GM21381 (cell line): ENCODE measurements at regions not wholly inside any gene's neighbourhood (a gene's known extent, or its start where the extent isn't known, plus 50 kb on each side); places are given as distances from the start of the nearest gene placed in this dataset.
"Not testable (repeated sequence)": the region's sequence is repeated elsewhere in the genome, so short reads cannot be mapped to it uniquely, and the experiment has no call there.

Source experiments
- ATAC-seq: cut with Tn5 transposase; IDR thresholded peaks from one replicate; pipeline ENCODE4 v1.9.1; 2021; ENCODE audit warnings: mild to moderate bottlenecking, moderate library complexity; ENCODE audit not compliant: unreplicated experiment

DNA sequence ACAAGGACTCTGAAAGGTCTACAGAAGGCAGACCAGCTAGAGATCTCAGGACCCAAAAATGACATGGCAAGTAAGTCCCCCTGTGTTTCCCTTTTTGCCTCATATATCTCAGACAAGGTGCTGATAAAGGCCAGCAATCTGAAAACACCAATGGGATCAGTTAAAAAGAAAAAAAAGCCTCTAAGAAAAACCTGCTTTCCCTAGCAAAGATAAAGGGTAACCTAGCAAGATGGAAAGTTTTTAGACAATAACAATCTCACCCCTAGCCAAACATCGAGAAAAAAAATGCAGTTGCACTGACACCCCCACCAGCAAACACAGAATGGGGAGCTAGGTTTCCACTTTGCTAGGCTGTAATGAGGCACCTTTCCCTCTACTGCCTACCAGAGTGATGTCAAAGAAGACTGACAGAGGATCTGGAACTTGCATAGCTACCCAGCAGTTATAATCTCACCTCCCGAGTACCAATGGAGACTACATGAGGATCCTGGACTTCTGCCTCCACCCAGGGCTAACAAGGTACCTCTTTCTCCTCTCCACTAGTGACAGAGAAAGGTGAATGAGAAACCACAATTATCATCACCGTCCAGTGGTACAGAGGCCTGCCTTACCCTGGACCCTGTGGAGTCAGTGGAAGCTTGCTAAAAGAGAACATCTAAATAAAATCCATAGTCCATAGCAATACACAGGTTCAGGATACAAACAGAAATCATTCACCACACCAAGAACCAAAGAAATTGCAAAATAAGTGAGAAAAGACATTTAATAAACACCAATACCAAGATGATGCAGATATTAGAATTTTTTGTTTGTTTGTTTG lies 240.8 kb downstream of the ARHGAP12 start:
- ATAC-seq = no peak

GRCh38 chr10:31686599-31686998 lies 242.0 kb downstream of the ARHGAP12 start:
- ATAC-seq = no peak

DNA sequence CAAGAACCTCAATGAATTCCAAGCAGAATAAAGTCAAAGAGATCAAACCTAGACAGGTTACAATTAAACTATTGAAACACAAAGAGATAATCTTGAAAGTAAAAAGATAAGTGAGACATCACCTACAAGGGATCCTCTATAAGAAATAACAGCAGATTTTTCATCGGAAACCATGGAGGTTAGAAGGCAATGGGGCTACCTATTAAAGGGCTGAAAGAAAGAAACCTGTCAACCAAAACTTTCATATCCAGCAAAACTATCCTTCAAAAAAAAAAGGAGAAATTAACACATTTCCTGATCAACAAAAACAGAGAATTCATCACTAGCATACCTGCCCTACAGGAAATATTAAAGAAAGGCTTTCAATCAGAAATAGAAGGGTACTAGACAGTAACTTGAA lies 244.9 kb downstream of the ARHGAP12 start:
- ATAC-seq = no peak

DNA sequence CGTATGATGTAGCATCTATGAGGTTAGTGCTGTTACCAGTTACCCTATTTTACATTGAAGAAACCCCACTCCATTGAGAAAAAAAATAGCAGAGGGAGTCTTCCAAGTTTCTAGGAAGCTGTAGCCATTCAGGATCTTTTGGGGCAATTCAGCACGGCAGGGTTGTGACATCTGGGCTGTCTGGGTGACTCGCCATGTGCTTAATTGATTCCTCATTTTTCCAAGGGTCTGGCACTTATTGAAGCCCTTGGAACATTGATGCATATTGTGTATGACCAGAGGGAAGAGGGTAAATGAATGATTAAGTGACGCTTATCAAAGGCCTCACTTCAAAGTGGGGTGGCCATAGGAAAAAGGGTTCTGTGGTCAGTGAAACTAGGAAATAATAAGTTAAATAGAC lies 248.7 kb downstream of the ARHGAP12 start:
- no peak for ATAC-seq

GRCh38 chr10:31678575-31679516 lies 249.8 kb downstream of the ARHGAP12 start:
- no peak for ATAC-seq

DNA sequence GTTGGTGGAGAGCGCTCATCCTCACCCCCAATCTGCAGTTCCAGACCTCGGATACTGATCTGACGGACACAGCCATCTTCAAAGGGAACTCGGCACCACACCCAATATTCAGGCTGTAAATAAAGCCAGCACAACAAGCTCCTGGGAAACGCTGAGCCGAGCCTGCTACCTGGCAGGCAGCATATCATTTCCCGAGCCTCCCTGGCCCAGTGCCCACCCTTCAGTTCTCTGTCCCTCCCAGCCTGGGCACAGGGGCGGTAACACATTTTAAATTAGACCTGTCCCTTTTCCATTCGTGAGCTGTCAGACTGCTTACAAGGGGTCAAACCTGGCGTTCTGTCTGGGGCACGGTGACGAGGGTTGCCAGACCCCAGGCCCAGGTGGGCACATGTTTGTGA lies 250.5 kb downstream of the ARHGAP12 start:
- no peak for ATAC-seq

DNA sequence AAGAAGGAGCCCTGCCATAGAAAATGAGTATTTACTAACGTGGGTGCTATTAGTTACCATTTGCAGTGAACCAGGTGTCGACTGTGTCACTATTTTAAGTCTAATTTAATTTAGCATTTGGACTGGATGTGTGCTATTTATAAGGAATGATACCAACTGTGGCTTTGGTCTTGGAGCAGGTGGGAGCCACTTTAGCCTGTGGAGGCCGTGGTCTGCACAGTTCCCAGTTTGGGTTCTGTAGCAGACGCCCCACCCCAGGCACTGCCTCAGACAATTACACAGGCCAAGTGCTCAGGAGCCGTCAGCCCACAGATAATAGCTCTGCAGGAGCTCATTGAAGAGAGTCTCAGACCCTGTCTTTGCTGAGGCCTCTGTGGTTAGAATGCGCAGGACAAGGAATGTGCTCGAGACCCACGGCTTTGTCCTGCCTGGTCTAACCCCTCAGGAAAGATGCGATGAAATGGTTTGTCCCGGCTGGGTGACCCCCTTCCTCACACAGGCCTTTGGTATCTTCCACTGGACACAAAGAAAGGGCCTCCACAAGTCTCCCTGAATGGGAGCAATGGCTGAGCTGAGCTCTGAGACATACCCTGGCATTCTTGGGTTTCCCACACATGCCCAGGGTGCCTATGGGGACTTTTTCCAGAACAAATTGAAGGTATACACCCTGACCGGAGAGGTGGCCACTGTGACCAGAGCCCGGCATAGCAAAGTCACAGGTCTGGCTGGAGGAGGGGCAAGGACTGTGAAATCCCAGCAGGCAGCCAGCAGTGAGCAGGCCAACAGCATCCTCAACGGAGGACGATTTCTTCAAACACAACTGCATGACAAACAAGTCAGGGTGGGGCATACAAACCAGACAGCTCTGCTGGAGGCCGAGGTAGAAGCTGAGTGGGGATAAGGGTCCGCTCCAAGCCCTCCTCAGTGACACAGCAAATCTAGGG lies 251.2 kb downstream of the ARHGAP12 start:
- ATAC-seq = no peak

DNA sequence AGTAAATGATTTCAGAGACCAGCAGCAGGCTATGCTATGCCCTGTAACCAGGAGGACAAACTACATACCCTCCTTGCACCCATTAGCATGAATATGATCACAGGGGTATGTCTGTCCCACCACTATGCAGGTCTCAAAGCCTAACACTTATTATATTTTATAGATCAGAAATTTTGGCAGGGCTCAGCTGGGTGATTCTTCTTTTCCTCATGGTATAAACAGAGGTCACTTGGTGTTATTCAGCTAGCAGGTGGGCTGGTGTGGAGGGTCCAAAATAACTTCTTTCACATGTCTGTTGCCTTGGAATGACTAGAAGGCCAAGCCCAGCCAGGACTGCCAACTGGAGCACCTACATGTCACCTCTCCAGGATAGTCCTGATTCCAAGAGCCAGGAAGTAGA lies 252.9 kb downstream of the ARHGAP12 start:
- ATAC-seq = no peak

DNA sequence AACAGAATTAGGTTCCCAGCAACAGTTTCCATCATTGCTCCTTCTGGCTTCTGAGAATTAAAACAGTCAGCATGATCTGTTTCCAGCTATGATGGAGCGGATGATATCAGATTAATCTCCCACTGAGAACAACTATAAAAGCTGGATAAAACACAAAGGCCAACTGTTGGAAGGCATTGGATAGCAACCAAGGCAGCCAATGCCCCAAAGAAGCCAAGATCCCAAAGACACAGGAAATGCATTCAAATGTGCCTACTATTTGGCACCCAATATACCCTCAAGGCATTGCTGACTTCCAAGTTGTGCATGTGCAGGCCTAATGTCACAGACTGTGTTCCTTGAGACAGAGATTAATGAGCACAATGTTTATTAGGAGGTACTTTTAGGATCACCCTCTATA lies 259.3 kb downstream of the ARHGAP12 start:
- no peak for ATAC-seq

GRCh38 chr10:31668326-31668725 lies 260.3 kb downstream of the ARHGAP12 start:
- ATAC-seq = no peak

DNA sequence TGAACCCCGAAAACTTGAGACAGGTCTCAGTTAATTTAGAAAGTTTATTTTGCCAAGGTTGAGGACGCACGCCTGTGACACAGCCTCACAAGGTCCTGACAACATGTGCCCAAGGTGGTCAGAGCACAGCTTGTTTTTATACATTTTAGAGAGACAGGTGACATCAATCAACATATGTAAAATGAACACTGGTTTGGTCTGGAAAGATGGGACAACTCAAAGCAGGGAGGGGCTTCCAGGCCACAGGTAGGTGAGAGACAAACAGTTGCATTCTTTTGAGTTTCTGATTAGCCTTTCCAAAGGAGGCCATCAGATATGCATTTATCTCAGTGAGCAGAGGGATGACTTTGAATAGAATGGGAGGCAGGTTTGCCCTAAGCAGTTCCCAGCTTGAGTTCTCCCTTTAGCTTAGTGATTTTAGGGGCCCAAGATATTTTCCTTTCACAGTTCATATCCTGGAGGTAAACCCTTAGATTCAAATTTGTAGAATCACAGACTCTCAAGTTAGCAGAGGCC lies 262.8 kb downstream of the ARHGAP12 start:
- ATAC-seq = not testable (repeated sequence)

DNA sequence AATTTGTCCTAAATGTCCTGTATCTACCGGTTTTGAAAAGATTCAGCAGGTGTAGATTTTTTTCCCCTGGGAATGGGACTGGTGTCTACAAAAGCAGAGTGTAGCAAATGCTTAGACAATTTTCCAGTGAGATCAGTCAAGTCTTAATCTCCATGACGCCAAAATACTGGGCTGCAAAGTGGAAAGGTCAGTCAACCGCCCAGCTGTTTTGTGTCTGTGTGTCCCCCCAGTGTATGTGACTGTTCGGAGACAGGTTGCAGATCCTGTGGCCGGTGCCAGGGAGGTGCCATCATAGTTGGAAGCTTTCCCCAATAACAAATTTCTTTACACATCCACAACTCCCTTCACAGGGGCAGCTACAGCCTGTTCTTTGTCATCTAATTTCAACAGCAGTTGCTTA lies 263.8 kb downstream of the ARHGAP12 start:
- ATAC-seq = no peak

DNA sequence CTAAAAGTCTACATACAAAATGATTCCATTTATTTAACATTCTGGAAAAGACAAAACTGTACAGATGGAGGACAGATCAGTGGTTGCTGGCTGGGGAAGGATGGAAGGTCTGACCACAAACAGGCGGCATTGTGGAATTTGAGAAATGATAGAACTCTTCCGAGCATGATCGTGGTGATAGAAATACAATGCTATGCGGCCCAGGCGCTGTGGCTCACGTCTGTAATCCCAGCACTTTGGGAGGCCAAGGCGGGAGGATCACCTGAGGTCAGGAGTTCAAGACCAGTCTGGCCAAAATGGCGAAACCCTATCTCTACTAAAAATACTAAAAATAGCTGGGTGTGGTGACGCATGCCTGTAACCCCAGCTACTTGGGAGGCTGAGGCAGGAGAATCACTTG lies 264.6 kb downstream of the ARHGAP12 start:
- not testable (repeated sequence) for ATAC-seq

DNA sequence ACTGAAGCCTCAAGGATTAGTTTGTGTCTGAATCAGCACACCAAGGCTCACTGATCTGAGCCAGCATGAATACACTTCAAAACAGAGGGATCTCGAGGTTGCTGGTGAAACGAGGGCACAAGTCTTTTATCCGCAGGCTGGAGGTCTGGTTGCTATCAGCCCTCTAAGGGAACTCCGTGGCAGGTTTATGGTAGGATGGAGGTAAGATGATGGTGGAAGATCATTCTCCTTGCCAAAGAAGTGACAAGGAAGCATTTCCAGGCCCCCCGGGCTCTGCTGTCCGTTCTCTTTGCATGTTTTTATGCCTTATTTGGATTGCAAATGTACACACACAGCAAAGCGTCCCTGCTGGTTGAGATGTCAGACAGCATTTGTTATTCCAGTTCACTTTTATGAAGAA lies 268.3 kb downstream of the ARHGAP12 start:
- ATAC-seq = no peak

DNA sequence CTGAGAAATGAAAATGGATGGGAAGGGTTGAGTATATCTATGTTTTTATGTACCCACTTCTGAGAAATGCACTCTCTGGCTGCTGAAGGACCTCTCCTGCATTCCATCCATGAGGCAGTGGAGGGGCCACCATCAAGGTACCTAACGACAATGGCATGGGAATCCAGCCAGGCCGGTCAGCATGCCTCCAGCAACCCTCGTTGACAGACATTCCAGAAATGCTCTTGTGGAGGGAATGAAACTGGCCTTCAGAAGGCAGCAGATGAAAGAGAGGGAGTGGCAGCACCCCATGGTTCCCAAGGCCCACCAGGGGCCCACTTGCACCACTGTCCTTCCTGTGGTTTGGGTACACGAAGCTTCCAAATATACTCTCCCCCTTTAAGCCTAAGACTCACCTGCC lies 269.0 kb downstream of the ARHGAP12 start:
- no peak for ATAC-seq

DNA sequence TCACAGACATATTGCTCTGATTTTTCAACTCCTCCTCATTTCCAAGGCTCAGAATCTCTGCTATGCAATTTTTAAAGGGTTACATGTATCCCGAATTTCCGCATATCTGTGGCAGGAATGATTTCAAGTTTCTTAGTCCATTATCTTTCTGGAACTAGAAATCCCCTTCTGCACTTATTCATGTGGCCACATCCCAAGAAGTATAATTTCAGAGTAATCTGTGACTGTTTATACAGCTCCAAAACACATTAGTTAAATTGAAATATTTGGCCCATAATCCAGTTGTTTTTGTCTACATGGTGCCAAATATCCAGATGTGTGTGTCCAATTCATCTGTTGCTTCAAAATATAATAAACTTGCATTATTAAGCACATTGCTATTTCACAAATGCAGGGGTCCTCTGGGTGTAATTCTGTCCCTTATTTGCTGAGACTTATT lies 271.2 kb downstream of the ARHGAP12 start:
- ATAC-seq = no peak

GRCh38 chr10:31656851-31657433 lies 271.7 kb downstream of the ARHGAP12 start:
- ATAC-seq = no peak

GRCh38 chr10:31652038-31652437 lies 276.6 kb downstream of the ARHGAP12 start:
- ATAC-seq = no peak

DNA sequence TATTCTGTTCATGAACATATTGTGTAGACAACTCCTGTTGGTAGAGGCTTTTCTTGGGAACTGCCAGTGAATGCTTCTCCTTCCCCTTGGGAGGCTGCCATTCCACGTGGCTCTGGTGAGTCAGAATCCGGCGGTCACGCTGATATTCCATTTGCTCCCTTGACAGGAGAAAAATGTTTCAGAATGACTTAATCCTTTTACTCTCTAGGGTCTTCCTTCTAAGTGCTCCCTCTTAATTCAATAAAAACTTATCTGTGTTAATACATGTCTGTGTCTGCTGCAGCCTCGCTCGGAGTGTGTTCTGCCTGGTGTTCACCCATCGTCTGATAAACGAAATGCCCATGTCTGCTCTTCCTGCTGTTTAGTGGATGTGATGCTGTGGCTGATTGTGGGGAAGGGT lies 278.6 kb downstream of the ARHGAP12 start:
- no peak for ATAC-seq

DNA sequence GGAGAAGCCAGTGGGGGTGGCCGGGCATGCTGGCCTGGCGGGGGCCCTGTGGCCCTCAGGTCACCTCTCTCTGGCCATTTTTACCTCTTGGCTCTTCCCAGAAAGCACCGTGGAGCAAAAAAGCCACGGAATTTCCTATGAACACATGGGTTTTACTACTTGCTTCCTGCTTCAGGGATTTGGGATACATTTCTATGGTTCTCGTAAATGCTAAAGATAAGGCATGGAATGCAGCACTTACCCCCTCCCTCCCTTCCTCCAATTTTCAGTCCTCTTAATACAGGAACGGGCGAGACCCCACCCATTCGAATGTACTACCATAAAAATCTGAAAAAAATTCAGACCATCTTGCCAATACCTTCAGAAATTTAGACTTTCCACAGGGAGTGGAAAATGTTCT lies 279.7 kb downstream of the ARHGAP12 start:
- ATAC-seq = no peak
